NCI-H146 treated with DMSO at 0.1 percent for 48 hours (cell line): ENCODE measurements at regions not wholly inside any gene's neighbourhood (a gene's known extent, or its start where the extent isn't known, plus 50 kb on each side); places are given as distances from the start of the nearest gene placed in this dataset.

Experiments
- DNase-seq: peaks from one replicate; lab custom pipeline; 2025; ENCODE audit not compliant: unreplicated experiment; lab: John Stamatoyannopoulos, UW

GRCh38 chr2:186276909-186277308, 209.2 kb upstream of the ZC3H15 start:
- DNase-seq = no peak

- DNase-seq = no peak
Observed at GRCh38 chr2:186281726-186282125, 204.3 kb upstream of the ZC3H15 start.

GRCh38 chr2:186294248-186294888, 191.7 kb upstream of the ZC3H15 start:
- no peak for DNase-seq

- DNase-seq = no peak
Observed at GRCh38 chr2:186299610-186300009, 186.4 kb upstream of the ZC3H15 start.

GRCh38 chr2:186302263-186302662, 183.8 kb upstream of the ZC3H15 start:
- no peak for DNase-seq

- no peak for DNase-seq
Observed at GRCh38 chr2:186303091-186303490, 183.0 kb upstream of the ZC3H15 start.

- DNase-seq = no peak
Observed at GRCh38 chr2:186304064-186304463, 182.0 kb upstream of the ZC3H15 start.

GRCh38 chr2:186306754-186307153, 179.3 kb upstream of the ZC3H15 start:
- DNase-seq = no peak

GRCh38 chr2:186307871-186308270, 178.2 kb upstream of the ZC3H15 start:
- no peak for DNase-seq

GRCh38 chr2:186308347-186308746, 177.7 kb upstream of the ZC3H15 start:
- no peak for DNase-seq

- no peak for DNase-seq
Observed at GRCh38 chr2:186309901-186310300, 176.2 kb upstream of the ZC3H15 start.

GRCh38 chr2:186319105-186319504, 167.0 kb upstream of the ZC3H15 start:
- DNase-seq = no peak

GRCh38 chr2:186325827-186326535, 160.1 kb upstream of the ZC3H15 start:
- DNase-seq = no peak

- no peak for DNase-seq
Observed at GRCh38 chr2:186327251-186327868, 158.7 kb upstream of the ZC3H15 start.

- DNase-seq = no peak
Observed at GRCh38 chr2:186328838-186329237, 157.2 kb upstream of the ZC3H15 start.

GRCh38 chr2:186330050-186330449, 156.0 kb upstream of the ZC3H15 start:
- DNase-seq = no peak

- DNase-seq = no peak
Observed at GRCh38 chr2:186339716-186340115, 146.3 kb upstream of the ZC3H15 start.

- DNase-seq = no peak
Observed at GRCh38 chr2:186342029-186342428, 144.0 kb upstream of the ZC3H15 start.

- DNase-seq = no peak
Observed at GRCh38 chr2:186345745-186346144, 140.3 kb upstream of the ZC3H15 start.

GRCh38 chr2:186346216-186346615, 139.8 kb upstream of the ZC3H15 start:
- no peak for DNase-seq

- DNase-seq = peak; percentile 92
Observed at GRCh38 chr2:186347472-186347871, 138.6 kb upstream of the ZC3H15 start.

GRCh38 chr2:186348200-186348599, 137.9 kb upstream of the ZC3H15 start:
- DNase-seq = no peak
